ENCODE measurements at regions not wholly inside any gene's neighbourhood (a gene's known extent, or its start where the extent isn't known, plus 50 kb on each side); places are given as distances from the start of the nearest gene placed in this dataset.
"Not testable (repeated sequence)": the region's sequence is repeated elsewhere in the genome, so short reads cannot be mapped to it uniquely, and the experiment has no call there.

GRCh38 chr2:160584972-160585494, 91.4 kb upstream of the RBMS1 start:
- no peak for DNase-seq

- DNase-seq: no peak
Observed at GRCh38 chr2:160590664-160591063, 97.1 kb upstream of the RBMS1 start.

GRCh38 chr2:160592401-160592800, 98.8 kb upstream of the RBMS1 start:
- DNase-seq: no peak

GRCh38 chr2:160592993-160593392, 99.4 kb upstream of the RBMS1 start:
- no peak for DNase-seq

GRCh38 chr2:160596441-160596840, 102.8 kb upstream of the RBMS1 start:
- DNase-seq: no peak

GRCh38 chr2:160600437-160600836, 106.8 kb upstream of the RBMS1 start:
- not testable (repeated sequence) for DNase-seq

GRCh38 chr2:160602073-160602472, 108.5 kb upstream of the RBMS1 start:
- no peak for DNase-seq

GRCh38 chr2:160603771-160604510, 110.3 kb upstream of the RBMS1 start:
- no peak for DNase-seq

GRCh38 chr2:160606341-160606740, 112.7 kb upstream of the RBMS1 start:
- no peak for DNase-seq

GRCh38 chr2:160608599-160608998, 115.0 kb upstream of the RBMS1 start:
- DNase-seq: no peak

GRCh38 chr2:160609346-160609745, 115.7 kb upstream of the RBMS1 start:
- no peak for DNase-seq

GRCh38 chr2:160610041-160610440, 116.4 kb upstream of the RBMS1 start:
- no peak for DNase-seq

- no peak for DNase-seq
Observed at GRCh38 chr2:160612266-160612856, 118.8 kb upstream of the RBMS1 start.

- DNase-seq: no peak
Observed at GRCh38 chr2:160613466-160614153, 120.0 kb upstream of the RBMS1 start.

- no peak for DNase-seq
Observed at GRCh38 chr2:160614391-160614790, 120.8 kb upstream of the RBMS1 start.

- no peak for DNase-seq
Observed at GRCh38 chr2:160615706-160616105, 122.1 kb upstream of the RBMS1 start.

- DNase-seq: no peak
Observed at GRCh38 chr2:160616149-160616548, 122.5 kb upstream of the RBMS1 start.

- no peak for DNase-seq
Observed at GRCh38 chr2:160621748-160622147, 128.1 kb upstream of the RBMS1 start.

- not testable (repeated sequence) for DNase-seq
Observed at GRCh38 chr2:160628020-160628637, 134.5 kb upstream of the RBMS1 start.

- DNase-seq: no peak
Observed at GRCh38 chr2:160628811-160629210, 135.2 kb upstream of the RBMS1 start.

GRCh38 chr2:160630801-160631590, 137.4 kb upstream of the RBMS1 start:
- no peak for DNase-seq
